ENCODE measurements at regions not wholly inside any gene's neighbourhood (a gene's known extent, or its start where the extent isn't known, plus 50 kb on each side); places are given as distances from the start of the nearest gene placed in this dataset.

GRCh38 chr7:131638641-131639430 lies 82.4 kb upstream of the PODXL start:
- Histone ChIP-seq H3F3A (replicated peaks; ENCODE audit: insufficient read depth) (peaks cover 20% of the 10 kb centered on the region), H3K4me3 (ENCODE audit: low read depth in 2 of 2, low read length in 1 of 2) (no peak overlapping the region), H4K20me1 (ENCODE audit: insufficient read depth) (no peaks in the 10 kb centered on the region), H3K4me2 (no peak overlapping the region), H3K27ac (ENCODE audit: low read depth in 2 of 2, low read length in 1 of 2) (no peak overlapping the region), H3K79me2 (ENCODE audit: insufficient read depth) (no peaks in the 10 kb centered on the region; the same call in 1 of the 2 replicates), H2AFZ (ENCODE audit: low read depth) (no peak overlapping the region), H3K9ac (no peak overlapping the region), H3K27me3 (ENCODE audit: insufficient read depth) (no peaks in the 10 kb centered on the region), H3K4me1 (ENCODE audit: control insufficient read depth in 1 of 2, insufficient read depth in 2 of 2, low read depth in 1 of 2, low read length in 1 of 2) (peaks cover 1 to 16% of the 10 kb centered on the region in 2 experiments; a peak in 3 of 4 replicates), H3K9me3 (no peaks in the 10 kb centered on the region), H3K36me3 (replicated peaks in 1 of 2; ENCODE audit: control insufficient read depth in 1 of 2, insufficient read depth in 2 of 2, low read length in 1 of 2) (no peaks in the 10 kb centered on the region), H3K9me2 (no peaks in the 10 kb centered on the region)
- no peak for TF ChIP-seq NFIC (IDR thresholded peaks at IDR 0.05; ENCODE audit: borderline replicate concordance)
- TF ChIP-seq TEAD4 (IDR thresholded peaks at IDR 0.05; ENCODE audit: borderline replicate concordance, insufficient read depth): no peak
- TF ChIP-seq, protein P1, sequence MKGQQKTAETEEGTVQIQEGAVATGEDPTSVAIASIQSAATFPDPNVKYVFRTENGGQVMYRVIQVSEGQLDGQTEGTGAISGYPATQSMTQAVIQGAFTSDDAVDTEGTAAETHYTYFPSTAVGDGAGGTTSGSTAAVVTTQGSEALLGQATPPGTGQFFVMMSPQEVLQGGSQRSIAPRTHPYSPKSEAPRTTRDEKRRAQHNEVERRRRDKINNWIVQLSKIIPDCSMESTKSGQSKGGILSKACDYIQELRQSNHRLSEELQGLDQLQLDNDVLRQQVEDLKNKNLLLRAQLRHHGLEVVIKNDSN (IDR thresholded peaks at IDR 0.05; ENCODE audit: borderline replicate concordance, low read depth): no peak
- TF ChIP-seq YY1 (IDR thresholded peaks at IDR 0.05; ENCODE audit: low read depth): no peak
- TF ChIP-seq TCF12 (IDR thresholded peaks at IDR 0.05): no peak
- TF ChIP-seq USF2 (IDR thresholded peaks at IDR 0.05; ENCODE audit: borderline replicate concordance, low read depth, low read length): no peak
- TF ChIP-seq FOSL2 (IDR thresholded peaks at IDR 0.05; ENCODE audit: borderline replicate concordance, low read depth): no peak
- TF ChIP-seq, protein P2, sequence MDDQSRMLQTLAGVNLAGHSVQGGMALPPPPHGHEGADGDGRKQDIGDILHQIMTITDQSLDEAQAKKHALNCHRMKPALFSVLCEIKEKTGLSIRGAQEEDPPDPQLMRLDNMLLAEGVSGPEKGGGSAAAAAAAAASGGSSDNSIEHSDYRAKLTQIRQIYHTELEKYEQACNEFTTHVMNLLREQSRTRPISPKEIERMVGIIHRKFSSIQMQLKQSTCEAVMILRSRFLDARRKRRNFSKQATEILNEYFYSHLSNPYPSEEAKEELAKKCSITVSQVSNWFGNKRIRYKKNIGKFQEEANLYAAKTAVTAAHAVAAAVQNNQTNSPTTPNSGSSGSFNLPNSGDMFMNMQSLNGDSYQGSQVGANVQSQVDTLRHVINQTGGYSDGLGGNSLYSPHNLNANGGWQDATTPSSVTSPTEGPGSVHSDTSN (IDR thresholded peaks at IDR 0.05): no peak
- TF ChIP-seq RXRA (IDR thresholded peaks at IDR 0.05; ENCODE audit: borderline replicate concordance, low read depth): no peak
- TF ChIP-seq RFX5 (IDR thresholded peaks at IDR 0.05; ENCODE audit: low read length): no peak
- no peak for TF ChIP-seq POLR2AphosphoS5 (IDR thresholded peaks at IDR 0.05; ENCODE audit: low read depth, low read length)
- TF ChIP-seq ELF1 (IDR thresholded peaks at IDR 0.05): no peak
- no peak for TF ChIP-seq EP300 (IDR thresholded peaks at IDR 0.05; ENCODE audit: borderline replicate concordance in 1 of 2, low read depth in 1 of 2, low read length in 1 of 2)
- no peak for TF ChIP-seq RAD21 (IDR thresholded peaks at IDR 0.05; ENCODE audit: low read length)
- no peak for TF ChIP-seq MAX (IDR thresholded peaks at IDR 0.05; ENCODE audit: low read depth)
- no peak for TF ChIP-seq FOXJ3 (CRISPR knock-in tag; IDR thresholded peaks at IDR 0.05)
- ChIA-PET POLR2A (no interaction called here), CTCF (interaction anchor here (1.0 to 5.8 kb wide), 8 partner anchors 13 to 130 kb away, joined by 3 to 38 read pairs (median 5); no protein-coding TSS in a partner anchor)
- no peak for DNase-seq
- 94% methylated on average over 10 of the region's 10 CpGs for WGBS (ENCODE audit: low lambda C conversion rate)

All from SK-N-SH (cell line).